Naive thymus-derived CD8-positive, alpha-beta T cell (primary cell): ENCODE measurements at regions not wholly inside any gene's neighbourhood (a gene's known extent, or its start where the extent isn't known, plus 50 kb on each side); places are given as distances from the start of the nearest gene placed in this dataset.

ENCODE experiments used
- ATAC-seq, 2 donors: fragments of 150-1000 bp; cut with Tn5 transposase in 1 of 2; sonication (Bioruptor Pico), chemical (Tn5 transposase) in 1 of 2; 1 replicate in 1 of 2; 2 replicates in 1 of 2; pipeline ENCODE4 v1.10.0; 2021; ENCODE audit warnings: mild to moderate bottlenecking in 2 of 2, moderate library complexity in 2 of 2
- POLR2A ChIA-PET: fragments of 350-600 bp; sonication (Branson Sonifier 250); formaldehyde crosslinking; loops from one replicate; lab custom pipeline; 2021; ENCODE audit warnings: antibody characterized with exemption; lab: Charles Lee
- DNase-seq, 10 donors: peaks; one replicate each; pipeline versions ENCODE4 v3.0.0 to v3.0.0-alpha.2; 2020 to 2022
- H3K27ac Mint-ChIP-seq, 10 donors: one replicate each; pipeline ENCODE4 v1.8.0; 2020 to 2022; ENCODE audit warnings: mild to moderate bottlenecking in 10 of 10, mixed read lengths in 10 of 10, moderate library complexity in 4 of 10, inconsistent platforms in 1 of 10
- H3K27me3 Mint-ChIP-seq, 5 donors: one replicate each; pipeline ENCODE4 v1.8.0; 2021 to 2022; ENCODE audit warnings: mixed read lengths in 5 of 5
- H3K36me3 Mint-ChIP-seq, 3 donors: one replicate each; pipeline ENCODE4 v1.8.0; 2020 to 2022; ENCODE audit warnings: mixed read lengths in 3 of 3, mild to moderate bottlenecking in 2 of 3, inconsistent platforms in 1 of 3
- H3K4me1 Mint-ChIP-seq, 4 donors: one replicate each; pipeline ENCODE4 v1.8.0; 2021 to 2022; ENCODE audit warnings: mixed read lengths in 4 of 4
- H3K4me3 Mint-ChIP-seq, 10 donors: one replicate each; pipeline ENCODE4 v1.8.0; 2020 to 2022; ENCODE audit warnings: mild to moderate bottlenecking in 10 of 10, mixed read lengths in 10 of 10, moderate library complexity in 6 of 10, inconsistent platforms in 1 of 10
- H3K9me3 Mint-ChIP-seq, 9 donors: one replicate each; pipeline ENCODE4 v1.8.0; 2020 to 2022; ENCODE audit warnings: mixed read lengths in 9 of 9, mild to moderate bottlenecking in 3 of 9, inconsistent platforms in 1 of 9, moderate library complexity in 1 of 9

DNA sequence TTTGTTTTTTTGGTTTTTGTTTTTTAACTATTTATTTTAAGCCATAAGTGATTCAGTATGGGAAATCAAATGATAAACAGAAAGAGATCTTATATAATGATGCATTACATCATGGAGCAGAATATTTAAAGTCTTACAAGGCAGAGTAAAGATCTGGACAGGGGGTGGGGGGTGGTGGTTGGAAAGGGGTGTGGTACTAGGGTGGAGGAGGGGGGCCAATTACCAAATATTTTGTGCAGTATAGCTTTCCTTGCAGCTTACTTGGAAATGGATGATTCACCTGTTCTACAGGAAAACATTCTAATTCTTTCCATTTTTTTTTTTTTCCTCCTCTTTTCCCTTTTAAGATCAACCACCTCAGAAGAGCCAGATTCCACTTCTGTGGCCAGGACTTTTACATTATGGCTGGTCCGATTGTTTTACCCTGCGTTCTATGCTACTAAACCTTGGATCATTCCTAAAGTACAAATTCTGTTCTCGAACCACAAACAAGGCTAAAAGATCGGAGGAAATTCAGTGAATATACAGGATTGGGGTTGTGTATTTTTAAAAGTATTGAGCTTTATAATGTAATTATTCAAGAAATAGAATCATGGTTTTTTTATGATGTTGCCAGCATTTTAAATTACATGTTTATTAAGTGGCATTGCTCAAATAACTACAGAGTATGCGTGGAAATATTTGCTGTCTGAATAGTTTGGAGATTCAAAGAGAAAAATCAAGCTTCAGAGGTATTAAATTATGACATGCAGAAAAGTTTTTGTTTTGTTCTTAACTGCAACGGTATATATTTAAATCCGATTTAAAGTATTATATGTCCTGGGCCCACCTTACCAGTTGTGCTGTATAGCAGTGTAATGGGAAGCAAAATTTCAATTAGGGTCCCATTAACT, 859.5 kb downstream of the USP25 start:
- POLR2A ChIA-PET = no interaction called here
- no peak overlapping the region for H3K27ac Mint-ChIP-seq
- peaks cover 0 to 3% (median 0%) of the 10 kb centered on the region in 9 donors for H3K9me3 Mint-ChIP-seq
- no peaks in the 10 kb centered on the region for H3K27me3 Mint-ChIP-seq
- no peaks in the 10 kb centered on the region for H3K36me3 Mint-ChIP-seq
- H3K4me1 Mint-ChIP-seq = no peaks in the 10 kb centered on the region
- no peak for DNase-seq
- ATAC-seq = no peak
- H3K4me3 Mint-ChIP-seq = no peak overlapping the region

DNA sequence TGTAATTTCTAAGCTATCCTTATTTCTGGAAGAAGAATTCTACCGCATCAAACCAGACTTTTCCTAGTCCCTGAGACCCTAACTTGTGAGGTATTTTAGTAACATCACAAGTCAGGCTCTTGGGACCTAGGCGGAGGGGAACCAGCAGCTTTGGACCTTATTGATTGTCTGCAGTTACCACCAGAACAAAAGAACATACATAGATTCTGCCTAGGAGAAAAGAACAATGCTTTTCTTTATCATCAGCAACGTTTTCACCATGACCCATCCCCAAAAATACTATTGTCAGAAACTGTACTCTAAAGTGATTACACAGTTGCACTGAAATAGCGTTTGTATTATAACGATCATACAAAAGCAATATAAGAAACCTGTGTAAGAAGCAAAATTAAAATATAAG, 860.4 kb downstream of the USP25 start:
- no peak for ATAC-seq
- POLR2A ChIA-PET = no interaction called here
- no peak overlapping the region for H3K27ac Mint-ChIP-seq
- no peak for DNase-seq
- peaks cover 0 to 3% (median 0%) of the 10 kb centered on the region in 9 donors for H3K9me3 Mint-ChIP-seq
- no peaks in the 10 kb centered on the region for H3K27me3 Mint-ChIP-seq
- H3K36me3 Mint-ChIP-seq = no peaks in the 10 kb centered on the region
- H3K4me1 Mint-ChIP-seq = no peaks in the 10 kb centered on the region
- H3K4me3 Mint-ChIP-seq = no peak overlapping the region

- DNase-seq (no peak), ATAC-seq (no peak)
- Mint-ChIP-seq H3K4me1 (no peaks in the 10 kb centered on the region), H3K27ac (no peak overlapping the region), H3K36me3 (no peaks in the 10 kb centered on the region), H3K4me3 (no peak overlapping the region), H3K9me3 (peaks cover 0 to 3% (median 0%) of the 10 kb centered on the region in 9 donors), H3K27me3 (no peaks in the 10 kb centered on the region)
- POLR2A ChIA-PET = no interaction called here
Observed at GRCh38 chr21:16590641-16591292, 861.0 kb downstream of the USP25 start.

GRCh38 chr21:16592381-16592780, 862.6 kb downstream of the USP25 start:
- H3K36me3 Mint-ChIP-seq = no peaks in the 10 kb centered on the region
- H3K9me3 Mint-ChIP-seq = peaks cover 0 to 4% (median 0%) of the 10 kb centered on the region in 9 donors
- ATAC-seq (no peak), DNase-seq (no peak)
- no peak overlapping the region for H3K27ac Mint-ChIP-seq
- peaks cover 0 to 1% (median 0%) of the 10 kb centered on the region in 5 donors for H3K27me3 Mint-ChIP-seq
- POLR2A ChIA-PET = no interaction called here
- H3K4me3 Mint-ChIP-seq = no peak overlapping the region
- H3K4me1 Mint-ChIP-seq = no peaks in the 10 kb centered on the region

DNA sequence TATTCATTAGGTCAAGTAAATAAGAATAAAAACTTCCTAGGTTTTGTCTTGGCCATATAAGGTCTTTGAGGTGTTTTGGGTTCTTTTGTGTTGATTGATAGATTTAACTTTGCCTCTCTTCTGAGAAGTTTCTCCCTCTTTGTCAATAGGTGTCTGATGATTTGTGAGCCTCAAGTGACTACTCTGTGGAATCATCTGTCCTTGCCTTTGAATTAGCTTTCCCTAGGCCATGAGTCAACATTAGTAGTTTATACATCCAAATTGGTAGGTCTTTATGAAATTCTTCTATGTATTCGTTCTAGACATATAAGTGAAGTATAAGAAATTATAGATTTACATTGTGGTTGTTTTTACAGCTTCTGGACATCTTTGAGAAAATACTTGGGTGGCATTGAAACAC, 864.4 kb downstream of the USP25 start:
- Mint-ChIP-seq H3K4me3 (no peak overlapping the region), H3K36me3 (no peaks in the 10 kb centered on the region), H3K27me3 (peaks cover 0 to 1% (median 0%) of the 10 kb centered on the region in 5 donors), H3K27ac (no peak overlapping the region), H3K9me3 (peaks cover 0 to 8% (median 0%) of the 10 kb centered on the region in 9 donors), H3K4me1 (no peaks in the 10 kb centered on the region)
- no peak for DNase-seq
- no peak for ATAC-seq
- POLR2A ChIA-PET = no interaction called here

DNA sequence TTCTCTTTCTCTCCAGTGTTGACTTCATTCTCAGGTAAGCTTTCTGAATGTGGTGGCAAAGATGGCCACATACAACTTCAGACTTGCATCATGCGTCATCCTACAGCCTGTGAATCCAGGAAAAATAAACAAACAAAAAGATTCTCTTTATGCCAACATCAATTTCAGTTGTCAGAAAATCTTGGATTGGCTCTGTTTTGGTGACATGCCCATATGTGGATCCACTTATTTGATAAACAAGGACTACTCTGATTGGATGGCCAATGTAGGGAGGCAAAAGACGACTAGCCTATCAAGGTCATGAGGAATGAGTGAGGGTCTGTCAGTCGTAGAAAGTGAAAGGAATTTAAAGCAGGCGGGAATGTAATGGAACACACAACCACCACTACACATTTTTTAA, 866.6 kb downstream of the USP25 start:
- no peak for ATAC-seq
- peaks cover 0 to 8% (median 0%) of the 10 kb centered on the region in 9 donors for H3K9me3 Mint-ChIP-seq
- peaks cover 0 to 1% (median 0%) of the 10 kb centered on the region in 5 donors for H3K27me3 Mint-ChIP-seq
- H3K36me3 Mint-ChIP-seq = no peaks in the 10 kb centered on the region
- no peaks in the 10 kb centered on the region for H3K4me1 Mint-ChIP-seq
- DNase-seq = no peak
- H3K27ac Mint-ChIP-seq = no peak overlapping the region
- POLR2A ChIA-PET = no interaction called here
- H3K4me3 Mint-ChIP-seq = no peak overlapping the region

- DNase-seq = no peak
- Mint-ChIP-seq H3K27me3 (peaks cover 0 to 1% (median 0%) of the 10 kb centered on the region in 5 donors), H3K36me3 (no peaks in the 10 kb centered on the region), H3K4me1 (no peaks in the 10 kb centered on the region), H3K9me3 (peaks cover 0 to 11% (median 0%) of the 10 kb centered on the region in 9 donors), H3K4me3 (no peak overlapping the region), H3K27ac (no peak overlapping the region)
- POLR2A ChIA-PET = no interaction called here
- ATAC-seq = no peak
Observed at GRCh38 chr21:16597753-16598152, 868.0 kb downstream of the USP25 start.

- no peak overlapping the region for H3K4me3 Mint-ChIP-seq
Observed at GRCh38 chr21:16605597-16605996, 875.8 kb downstream of the USP25 start.

GRCh38 chr21:16606271-16606670, 876.5 kb downstream of the USP25 start:
- no peak for DNase-seq
- no peaks in the 10 kb centered on the region for H3K4me1 Mint-ChIP-seq
- no peak overlapping the region for H3K4me3 Mint-ChIP-seq
- peaks cover 0 to 7% (median 0%) of the 10 kb centered on the region in 9 donors for H3K9me3 Mint-ChIP-seq
- no peaks in the 10 kb centered on the region for H3K36me3 Mint-ChIP-seq
- POLR2A ChIA-PET = no interaction called here
- no peak overlapping the region for H3K27ac Mint-ChIP-seq
- no peaks in the 10 kb centered on the region for H3K27me3 Mint-ChIP-seq
- ATAC-seq = no peak

More at GRCh38 chr21:16605597-16605996, 875.8 kb downstream of the USP25 start:
- no peak for DNase-seq
- Mint-ChIP-seq H3K9me3 (peaks cover 0 to 7% (median 0%) of the 10 kb centered on the region in 9 donors), H3K27me3 (no peaks in the 10 kb centered on the region), H3K27ac (no peak overlapping the region), H3K4me1 (no peaks in the 10 kb centered on the region), H3K36me3 (no peaks in the 10 kb centered on the region)
- ATAC-seq = no peak
- POLR2A ChIA-PET = no interaction called here

DNA sequence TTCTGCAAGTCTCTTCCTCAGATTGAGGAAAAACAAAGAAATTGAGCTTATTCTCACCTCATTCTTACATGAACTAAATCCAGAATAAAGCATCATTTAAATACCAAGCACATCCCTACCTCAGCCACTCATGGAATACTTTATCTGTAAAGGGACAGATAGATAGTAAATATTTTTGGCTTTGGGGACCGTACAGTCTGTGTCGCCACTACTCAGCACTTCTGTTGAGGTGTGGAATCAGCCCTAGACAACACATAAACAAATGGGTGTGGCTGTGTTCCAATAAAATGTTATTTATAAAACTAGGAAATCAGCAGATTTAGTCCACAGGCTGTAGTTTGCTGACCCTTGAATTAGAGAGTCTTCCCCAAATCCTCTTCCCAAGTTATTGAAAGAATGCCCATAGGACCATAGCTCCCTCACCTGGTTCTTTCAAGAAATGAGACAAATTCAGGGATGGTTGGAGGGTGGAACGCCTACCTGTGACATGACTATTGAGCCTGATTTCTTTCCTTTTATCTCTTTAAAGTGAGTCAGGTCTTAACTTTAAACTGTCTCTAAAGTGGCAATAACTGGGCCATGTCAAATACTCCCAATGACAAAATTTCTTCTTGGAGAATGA, 878.5 kb downstream of the USP25 start:
- Mint-ChIP-seq H3K4me3 (no peak overlapping the region), H3K9me3 (peaks cover 0 to 5% (median 0%) of the 10 kb centered on the region in 9 donors), H3K36me3 (no peaks in the 10 kb centered on the region), H3K4me1 (no peaks in the 10 kb centered on the region), H3K27me3 (no peaks in the 10 kb centered on the region), H3K27ac (no peak overlapping the region)
- POLR2A ChIA-PET = no interaction called here
- no peak for ATAC-seq
- no peak for DNase-seq

DNA sequence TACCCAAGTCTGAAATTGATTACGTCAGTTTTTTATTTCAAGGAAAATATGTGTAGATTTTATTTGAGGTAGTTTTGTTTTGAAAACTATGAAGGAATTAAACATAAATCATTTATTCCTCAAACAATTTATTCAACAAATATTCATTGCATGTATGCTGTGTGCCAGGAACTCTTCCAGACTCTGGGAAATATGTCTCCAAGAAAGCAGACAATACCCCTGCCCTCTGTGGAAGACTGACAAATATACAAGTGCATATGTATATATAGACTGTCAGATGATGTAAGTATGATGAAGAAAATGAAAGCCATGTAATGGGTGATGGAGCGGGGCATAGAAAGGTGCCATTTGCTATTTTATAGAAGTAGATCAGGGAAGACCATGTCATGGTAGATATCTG, 889.5 kb downstream of the USP25 start:
- no peak overlapping the region for H3K4me3 Mint-ChIP-seq
- no peaks in the 10 kb centered on the region for H3K4me1 Mint-ChIP-seq
- H3K27ac Mint-ChIP-seq = no peak overlapping the region
- DNase-seq (no peak), ATAC-seq (no peak)
- POLR2A ChIA-PET = no interaction called here
- peaks cover 0 to 5% (median 0%) of the 10 kb centered on the region in 3 donors for H3K36me3 Mint-ChIP-seq
- H3K9me3 Mint-ChIP-seq = peaks cover 2 to 20% (median 4%) of the 10 kb centered on the region in 9 donors
- H3K27me3 Mint-ChIP-seq = no peaks in the 10 kb centered on the region

DNA sequence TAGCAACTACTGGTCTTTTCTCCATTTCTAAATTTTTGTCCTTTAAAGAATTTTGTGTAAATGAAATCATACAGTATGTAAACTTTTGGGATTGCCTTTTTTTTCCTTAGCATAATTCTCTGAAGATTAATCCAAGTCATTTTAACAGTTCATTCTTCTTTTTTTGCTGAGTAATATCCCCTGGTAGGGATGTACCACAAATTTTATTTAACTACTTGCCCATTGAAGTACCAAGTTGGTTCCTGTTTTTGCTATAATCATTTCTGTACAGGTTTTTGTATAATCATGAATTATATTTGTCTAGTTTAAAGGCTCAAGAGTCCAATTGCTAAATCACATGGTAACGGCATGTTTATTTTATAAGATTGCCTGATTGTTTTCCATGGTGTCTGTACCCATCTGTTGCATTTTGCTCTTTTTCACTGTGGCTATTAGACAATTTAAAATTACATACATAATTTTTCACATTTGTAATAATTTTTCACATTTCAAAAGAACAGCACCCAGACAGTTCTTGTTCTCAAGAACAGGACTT, 891.1 kb downstream of the USP25 start:
- H3K36me3 Mint-ChIP-seq = peaks cover 0 to 5% (median 0%) of the 10 kb centered on the region in 3 donors
- DNase-seq (no peak), ATAC-seq (no peak)
- peaks cover 2 to 20% (median 4%) of the 10 kb centered on the region in 9 donors for H3K9me3 Mint-ChIP-seq
- H3K27me3 Mint-ChIP-seq = no peaks in the 10 kb centered on the region
- POLR2A ChIA-PET = no interaction called here
- H3K27ac Mint-ChIP-seq = no peak overlapping the region
- no peak overlapping the region for H3K4me3 Mint-ChIP-seq
- H3K4me1 Mint-ChIP-seq = no peaks in the 10 kb centered on the region
